ENCODE measurements at regions not wholly inside any gene's neighbourhood (a gene's known extent, or its start where the extent isn't known, plus 50 kb on each side); places are given as distances from the start of the nearest gene placed in this dataset.

GRCh38 chr12:17342381-17342961 is 736.5 kb upstream of the LMO3 start:
- TF ChIP-seq CTCF (IDR thresholded peaks at IDR 0.05) (no peak), POLR2A (IDR thresholded peaks at IDR 0.05) (no peak)

Data from uterus (tissue), 2 donors.